HepG2 (cell line): ENCODE measurements at regions not wholly inside any gene's neighbourhood (a gene's known extent, or its start where the extent isn't known, plus 50 kb on each side); places are given as distances from the start of the nearest gene placed in this dataset.

ENCODE experiments used
- CHD4 ChIP-seq: fragments of 200-600 bp; sonication (generic); IDR thresholded peaks from 2 replicates; pipeline ENCODE4 v1.7.0; 2017; ENCODE audit warnings: mild to moderate bottlenecking, low read length, borderline replicate concordance
- PATZ1 ChIP-seq: sonication (generic); formaldehyde crosslinking; IDR thresholded peaks from 2 replicates; pipeline ENCODE4 v1.4.0; 2020; ENCODE audit warnings: missing genetic modification reagents
- RCOR2 ChIP-seq: IDR thresholded peaks from 2 replicates; pipeline ENCODE4 v1.6.1; 2016; ENCODE audit warnings: missing biosample characterization, missing genetic modification reagents
- SRSF1 ChIP-seq: fragments of 200-400 bp; formaldehyde crosslinking; optimal IDR thresholded peaks from 2 replicates; pipeline ENCODE3; 2017; ENCODE audit warnings: mild to moderate bottlenecking, low read depth, low read length, moderate library complexity
- TARDBP ChIP-seq: sonication (generic); formaldehyde crosslinking; IDR thresholded peaks from 2 replicates; pipeline ENCODE4 v1.8.0; 2022; ENCODE audit warnings: mild to moderate bottlenecking, missing genetic modification reagents
- TRIM22 ChIP-seq: fragments of 450-650 bp; IDR thresholded peaks from 2 replicates; pipeline ENCODE4 v1.6.1; 2017

- TF ChIP-seq SRSF1, result no peak
- TF ChIP-seq TRIM22, result no peak
- no peak for TF ChIP-seq CHD4
- no peak for TF ChIP-seq RCOR2 (CRISPR knock-in tag)
- TF ChIP-seq TARDBP (CRISPR knock-in tag), result no peak
- TF ChIP-seq PATZ1, result no peak
Measured at GRCh38 chr7:68833422-68833821, 764.9 kb upstream of the AUTS2 start.
